COR-L47 (cell line): ENCODE measurements at regions not wholly inside any gene's neighbourhood (a gene's known extent, or its start where the extent isn't known, plus 50 kb on each side); places are given as distances from the start of the nearest gene placed in this dataset.

Experiments
- DNase-seq: peaks from one replicate; lab custom pipeline; 2025; lab: John Stamatoyannopoulos, UW

- DNase-seq = no peak
These were observed 56.6 kb upstream of the MAP2 start for GRCh38 chr2:209367075-209367747.

GRCh38 chr2:209368406-209368805 lies 55.4 kb upstream of the MAP2 start:
- DNase-seq = no peak

GRCh38 chr2:209368914-209369313 lies 54.9 kb upstream of the MAP2 start:
- no peak for DNase-seq

- DNase-seq = no peak
These were observed 54.2 kb upstream of the MAP2 start for GRCh38 chr2:209369656-209370055.

GRCh38 chr2:209371407-209371806 lies 52.4 kb upstream of the MAP2 start:
- no peak for DNase-seq
